K562 (cell line): ENCODE measurements at regions not wholly inside any gene's neighbourhood (a gene's known extent, or its start where the extent isn't known, plus 50 kb on each side); places are given as distances from the start of the nearest gene placed in this dataset.
A peak's percentile ranks its signal among the peaks of the same experiment; 100 is the strongest.

Experiments
- ATAC-seq: fragments of 200-7000 bp; cut with Tn5 transposase; 3 replicates; pipeline ENCODE4 v1.9.1; 2020; ENCODE audit warnings: moderate library complexity
- BruUV-seq: library from RNA; stranded (reverse); fragments of 400-500 nt; replicated peaks from 2 replicates; lab custom pipeline; 2021; lab: Mats Ljungman, UMichigan
- CTCF ChIA-PET: fragments of 300-600 bp; formaldehyde crosslinking; extraction: SDS; loops from one replicate; lab custom pipeline; 2021; ENCODE audit warnings: low intra/inter-chr PET ratio; lab: Yijun Ruan, JAX
- POLR2A ChIA-PET: fragments of 300-600, 350-650 bp; sonication (Branson Sonifier 250); formaldehyde crosslinking; extraction: SDS; loops from one replicate; lab custom pipeline; 2021; ENCODE audit warnings: antibody characterized with exemption, inconsistent platforms; lab: Yijun Ruan, JAX
- DNase-seq, 4 experiments: peaks; one replicate each; pipeline versions ENCODE4 v3.0.0 to v3.0.0-alpha.2; 2011 to 2018; ENCODE audit warnings: low spot score in 3 of 4, mixed read lengths in 3 of 4; ENCODE audit errors: extremely low read depth in 1 of 4
- FAIRE-seq: peaks from 2 replicates; lab custom pipeline; 2011; peaks lifted over from hg19 to GRCh38; lab: Jason Lieb, UNC
- H2AFZ ChIP-seq: 2 replicates; pipeline ENCODE4 v1.6.0; 2011; ENCODE audit warnings: low read depth, low read length, control low read depth, inconsistent platforms
- H3K27ac ChIP-seq: fragments of 200-600 bp; 3 replicates; pipeline ENCODE4 v1.8.0; 2011; ENCODE audit warnings: low read depth, mild to moderate bottlenecking, control low read depth, inconsistent platforms, low read length, moderate library complexity, mixed read lengths; ENCODE audit errors: extremely low read depth
- H3K27me3 ChIP-seq, 2 experiments: fragments of 300-600 bp in 1 of 2; 2 replicates in 1 of 2; 3 replicates in 1 of 2; pipeline versions ENCODE4 v1.6.0 to v1.8.0; 2011; ENCODE audit warnings: inconsistent platforms in 2 of 2, low read length in 2 of 2, mild to moderate bottlenecking in 1 of 2, mixed read lengths in 1 of 2, moderate library complexity in 1 of 2; ENCODE audit not compliant: control insufficient read depth in 2 of 2, insufficient read depth in 2 of 2
- H3K36me3 ChIP-seq: fragments of 300-600 bp; 3 replicates; pipeline ENCODE4 v1.8.0; 2011; ENCODE audit warnings: mild to moderate bottlenecking, low read length, inconsistent platforms; ENCODE audit not compliant: control insufficient read depth, insufficient read depth
- H3K4me1 ChIP-seq, 2 experiments: fragments of 200-600 bp in 1 of 2; replicated peaks in 1 of 2; 2 replicates in 1 of 2; 3 replicates in 1 of 2; pipeline versions ENCODE4 v1.5.1 to v1.8.0; 2011; ENCODE audit warnings: inconsistent platforms in 2 of 2, low read length in 2 of 2, mild to moderate bottlenecking in 1 of 2, mixed read lengths in 1 of 2, moderate library complexity in 1 of 2; ENCODE audit not compliant: control insufficient read depth in 2 of 2, insufficient read depth in 2 of 2
- H3K4me2 ChIP-seq: 2 replicates; pipeline ENCODE4 v1.6.1; 2011; ENCODE audit warnings: low read length, control low read depth, inconsistent platforms, mixed read lengths; ENCODE audit not compliant: insufficient read depth
- H3K4me3 ChIP-seq: fragments of 200-600 bp; sonication (generic), shearing (Covaris generic); 2 replicates; pipeline ENCODE4 v1.5.1; 2016; ENCODE audit warnings: control low read depth, inconsistent platforms
- H3K79me2 ChIP-seq: fragments of 200-600 bp; 3 replicates; pipeline ENCODE4 v1.8.0; 2011; ENCODE audit warnings: low read length, inconsistent platforms; ENCODE audit not compliant: control insufficient read depth, insufficient read depth
- H3K9ac ChIP-seq, 2 experiments: 2 replicates each; pipeline versions ENCODE4 v1.6.0 to v1.6.1; 2011; ENCODE audit warnings: low read depth in 2 of 2, low read length in 2 of 2, control low read depth in 1 of 2, inconsistent platforms in 1 of 2, mild to moderate bottlenecking in 1 of 2, mixed read lengths in 1 of 2; ENCODE audit not compliant: insufficient read depth in 1 of 2
- H3K9me1 ChIP-seq: one replicate; pipeline ENCODE4 v1.6.0; 2011; ENCODE audit warnings: inconsistent platforms, mild to moderate bottlenecking, low read length, moderate library complexity; ENCODE audit not compliant: control insufficient read depth, insufficient read depth
- H3K9me3 ChIP-seq: replicated peaks from 2 replicates; pipeline ENCODE4 v1.5.1; 2011; ENCODE audit warnings: low read depth, low read length, inconsistent platforms; ENCODE audit not compliant: control insufficient read depth, insufficient read depth
- H4K20me1 ChIP-seq: replicated peaks from 2 replicates; pipeline ENCODE4 v1.6.1; 2011; ENCODE audit warnings: low read length, inconsistent platforms, mixed read lengths; ENCODE audit not compliant: control insufficient read depth, insufficient read depth
- CEBPG ChIP-seq, 3 experiments: fragments of 200-800 bp in 1 of 3; sonication (Bioruptor generic) in 1 of 3; sonication (generic) in 1 of 3; formaldehyde crosslinking in 1 of 3; IDR thresholded peaks in 2 of 3; conservative IDR thresholded peaks in 1 of 3; 2 replicates each; pipeline versions ENCODE4 v1.6.1 to v1.8.0; 2016 to 2022; ENCODE audit warnings: missing compliant biosample characterization in 2 of 3, missing genetic modification characterization in 2 of 3, mild to moderate bottlenecking in 1 of 3, missing genetic modification reagents in 1 of 3
- XRCC5 ChIP-seq: fragments of 200-400 bp; formaldehyde crosslinking; IDR thresholded peaks from 2 replicates; pipeline ENCODE4 v1.6.1; 2017; ENCODE audit warnings: low read depth, mild to moderate bottlenecking, low read length
- ZNF134 ChIP-seq: fragments of 250-450 bp; sonication (Bioruptor Pico); conservative IDR thresholded peaks from 2 replicates; pipeline ENCODE4 v1.4.0; 2020
- ZNF197 ChIP-seq: fragments of 200-800 bp; sonication (Bioruptor generic); IDR thresholded peaks from 2 replicates; pipeline ENCODE4 v1.6.1; 2016; ENCODE audit warnings: low read depth, missing genetic modification characterization, missing compliant biosample characterization
- WGBS: fragments of 100-300 bp; shearing (Covaris generic); methylation state at CpG from one replicate; pipeline ENCODE4 v1.1.6; 2016; ENCODE audit warnings: low coverage, mixed read lengths; ENCODE audit not compliant: insufficient coverage; ENCODE audit errors: missing lambda C conversion rate; 5-methylcytosine and 5-hydroxymethylcytosine counted together
- in situ Hi-C: fragments of 300-500 bp; cut with MboI; formaldehyde crosslinking; loops from 4 replicates; pipeline ENCODE4 v1.15.0; 2018; ENCODE audit warnings: inconsistent platforms, mixed read lengths
- intact Hi-C: fragments of 100-400 bp; cut with micrococcal nuclease; formaldehyde crosslinking; loops from 2 replicates; pipeline ENCODE4 v1.14.2; 2022
- TF ChIP-seq, protein P1 (sequence below): sonication (generic); formaldehyde crosslinking; IDR thresholded peaks from 2 replicates; pipeline ENCODE4 v1.8.0; 2022; ENCODE audit warnings: missing genetic modification reagents, mild to moderate bottlenecking, borderline replicate concordance

DNA sequence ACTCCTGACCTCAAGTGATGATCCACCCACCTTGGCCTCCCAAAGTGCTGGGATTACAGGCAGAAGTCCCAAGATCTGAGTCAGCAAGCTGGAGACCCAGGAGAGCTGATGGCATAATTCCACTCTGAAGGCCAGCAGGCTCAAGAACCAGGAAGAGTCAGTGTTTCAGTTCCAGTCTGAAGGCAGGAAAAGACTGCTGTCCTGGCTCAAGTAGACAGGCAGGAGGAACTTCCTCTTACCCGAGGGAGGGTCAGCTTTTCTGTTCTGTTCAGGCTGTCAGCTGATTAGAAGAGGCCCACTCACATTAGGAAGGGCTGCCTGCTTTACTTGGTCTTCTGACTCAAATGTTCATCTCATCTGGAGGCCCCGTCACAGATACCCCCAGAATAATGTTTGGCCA lies 206.0 kb upstream of the MYL2 start:
- ChIA-PET POLR2A (no interaction called here), CTCF (no interaction called here)
- peak; percentile 52 for FAIRE-seq

DNA sequence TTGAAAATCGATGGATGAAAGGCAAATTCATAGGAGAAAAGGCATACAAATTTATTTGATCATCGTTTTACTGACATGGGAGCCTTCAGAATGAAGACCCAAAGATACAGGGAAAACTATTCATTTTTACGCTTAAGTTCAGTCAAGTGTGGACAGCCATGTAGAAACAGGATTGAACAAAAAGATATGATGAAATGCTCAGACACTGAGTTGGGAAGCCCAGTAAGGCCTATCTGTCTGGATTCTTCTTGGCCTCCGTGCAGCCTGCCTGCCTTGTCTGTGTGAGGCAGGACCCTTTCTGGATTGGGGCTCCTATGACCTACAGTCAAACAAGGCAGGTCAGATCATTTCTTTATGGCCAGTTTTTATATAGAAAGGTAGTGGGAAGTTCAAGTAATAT lies 203.8 kb upstream of the MYL2 start:
- BruUV-seq: no TSS peak
- TF ChIP-seq CEBPG (CRISPR knock-in tag; IDR thresholded peaks at IDR 0.05) (no peak), CEBPG (tag; conservative IDR thresholded peaks at IDR 0.05 in 1 of 2, IDR thresholded peaks at IDR 0.05 in 1 of 2) (peak in 1 of 2 experiments; percentile 53; a peak in 2 of 4 replicates), XRCC5 (no peak)
- TF ChIP-seq, all 486 proteins: peak for 1
- CTCF ChIA-PET: no interaction called here
- no peaks in the 10 kb centered on the region for H3K79me2 ChIP-seq
- no peak overlapping the region for H3K27ac ChIP-seq
- H3K36me3 ChIP-seq: no peaks in the 10 kb centered on the region
- intact Hi-C loops: no loop called here
- FAIRE-seq (no peak), DNase-seq (no peak), ATAC-seq (peak; percentile 58; the same call in 2 of the 3 replicates)
- H3K4me2 ChIP-seq: no peak overlapping the region
- no peaks in the 10 kb centered on the region for H4K20me1 ChIP-seq
- no peaks in the 10 kb centered on the region for H3K9me1 ChIP-seq
- no peak overlapping the region for H3K9ac ChIP-seq
- 3% methylated on average over 4 of the region's 4 CpGs for WGBS
- in situ Hi-C loops: no loop called here
- no peak overlapping the region for H2AFZ ChIP-seq
- H3K4me3 ChIP-seq: no peak overlapping the region
- POLR2A ChIA-PET: interaction anchor here (1.2 kb wide), 1 partner anchor 11 kb away, joined by 3 read pairs; no protein-coding TSS in a partner anchor
- H3K27me3 ChIP-seq: peaks cover 9 to 19% of the 10 kb centered on the region in 2 experiments; a peak in 4 of 5 replicates
- no peaks in the 10 kb centered on the region for H3K9me3 ChIP-seq
- H3K4me1 ChIP-seq: no peaks in the 10 kb centered on the region

More for the DNA sequence above, 206.0 kb upstream of the MYL2 start:
- Histone ChIP-seq H3K27ac (no peak overlapping the region), H3K9ac (no peak overlapping the region), H4K20me1 (no peaks in the 10 kb centered on the region), H3K4me1 (no peaks in the 10 kb centered on the region), H3K9me1 (no peaks in the 10 kb centered on the region), H3K27me3 (peaks cover 5 to 12% of the 10 kb centered on the region in 2 experiments; a peak in 2 of 5 replicates), H3K4me2 (no peak overlapping the region), H3K79me2 (no peaks in the 10 kb centered on the region), H3K4me3 (no peak overlapping the region), H3K36me3 (no peaks in the 10 kb centered on the region), H3K9me3 (no peaks in the 10 kb centered on the region), H2AFZ (no peak overlapping the region)
- TF ChIP-seq ZNF197 (CRISPR knock-in tag) (no peak), ZNF134 (CRISPR knock-in tag) (peak; percentile 85)
- TF ChIP-seq, protein P1, sequence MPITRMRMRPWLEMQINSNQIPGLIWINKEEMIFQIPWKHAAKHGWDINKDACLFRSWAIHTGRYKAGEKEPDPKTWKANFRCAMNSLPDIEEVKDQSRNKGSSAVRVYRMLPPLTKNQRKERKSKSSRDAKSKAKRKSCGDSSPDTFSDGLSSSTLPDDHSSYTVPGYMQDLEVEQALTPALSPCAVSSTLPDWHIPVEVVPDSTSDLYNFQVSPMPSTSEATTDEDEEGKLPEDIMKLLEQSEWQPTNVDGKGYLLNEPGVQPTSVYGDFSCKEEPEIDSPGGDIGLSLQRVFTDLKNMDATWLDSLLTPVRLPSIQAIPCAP: no peak
- BruUV-seq: no TSS peak
- DNase-seq (no peak), ATAC-seq (no peak)
- in situ Hi-C loops: no loop called here
- intact Hi-C loops: no loop called here
- WGBS: 7% methylated on average over 2 of the region's 2 CpGs
